GM23338 (cell line): ENCODE measurements at regions not wholly inside any gene's neighbourhood (a gene's known extent, or its start where the extent isn't known, plus 50 kb on each side); places are given as distances from the start of the nearest gene placed in this dataset.

Experiments
- ATAC-seq: fragments of 200-7000 bp; cut with Tn5 transposase; 3 replicates; pipeline ENCODE4 v1.9.1; 2020
- DNase-seq: peaks from one replicate; pipeline ENCODE4 v3.0.0-alpha.2; 2015; ENCODE audit warnings: low spot score
- H2AFZ ChIP-seq: fragments of 200-600 bp; sonication (generic); 2 replicates; pipeline ENCODE4 v1.8.0; 2016; ENCODE audit warnings: antibody characterized with exemption, mild to moderate bottlenecking, moderate library complexity
- H3F3A ChIP-seq: fragments of 200-600 bp; sonication (generic); replicated peaks from 2 replicates; pipeline ENCODE4 v1.8.0; 2017; ENCODE audit warnings: antibody characterized with exemption, mixed run types, low read depth
- H3K27ac ChIP-seq: fragments of 200-600 bp; sonication (generic); 2 replicates; pipeline ENCODE4 v1.6.1; 2016; ENCODE audit warnings: low read depth
- H3K27me3 ChIP-seq: fragments of 200-600 bp; sonication (generic); 2 replicates; pipeline ENCODE4 v1.8.0; 2016; ENCODE audit warnings: mild to moderate bottlenecking, mixed run types, moderate library complexity; ENCODE audit not compliant: insufficient read depth
- H3K36me3 ChIP-seq: fragments of 200-600 bp; sonication (generic); 2 replicates; pipeline ENCODE4 v1.8.0; 2016; ENCODE audit warnings: mild to moderate bottlenecking; ENCODE audit not compliant: insufficient read depth
- H3K4me1 ChIP-seq: fragments of 200-600 bp; sonication (generic); 2 replicates; pipeline ENCODE4 v1.8.0; 2016; ENCODE audit warnings: mild to moderate bottlenecking, moderate library complexity; ENCODE audit not compliant: insufficient read depth
- H3K4me2 ChIP-seq: fragments of 200-600 bp; sonication (generic); 2 replicates; pipeline ENCODE4 v1.7.1; 2017; ENCODE audit warnings: mixed run types
- H3K4me3 ChIP-seq: fragments of 200-600 bp; sonication (generic); 2 replicates; pipeline ENCODE4 v1.6.1; 2016; ENCODE audit warnings: mixed run types
- H3K79me2 ChIP-seq: fragments of 200-600 bp; sonication (generic); replicated peaks from 2 replicates; pipeline ENCODE4 v1.8.0; 2017; ENCODE audit warnings: mild to moderate bottlenecking; ENCODE audit not compliant: insufficient read depth
- H3K9me2 ChIP-seq: fragments of 200-600 bp; sonication (generic); 2 replicates; pipeline ENCODE4 v1.8.0; 2017; ENCODE audit not compliant: insufficient read depth
- H4K20me1 ChIP-seq: fragments of 200-600 bp; sonication (generic); replicated peaks from 2 replicates; pipeline ENCODE4 v1.8.0; 2017; ENCODE audit warnings: mild to moderate bottlenecking; ENCODE audit not compliant: insufficient read depth
- H3K27ac Mint-ChIP-seq: 2 replicates; pipeline ENCODE4 v1.8.0; 2020; ENCODE audit warnings: inconsistent platforms, mild to moderate bottlenecking, moderate library complexity, mixed read lengths
- H3K27me3 Mint-ChIP-seq: 3 replicates; pipeline ENCODE4 v1.8.0; 2022; ENCODE audit warnings: low read depth, mild to moderate bottlenecking, moderate library complexity, mixed read lengths, inconsistent platforms; ENCODE audit not compliant: insufficient read depth, poor library complexity
- H3K36me3 Mint-ChIP-seq: 3 replicates; pipeline ENCODE4 v1.8.0; 2021; ENCODE audit warnings: low read depth, mild to moderate bottlenecking, inconsistent platforms, moderate library complexity, mixed read lengths
- H3K4me1 Mint-ChIP-seq: 3 replicates; pipeline ENCODE4 v1.8.0; 2020; ENCODE audit warnings: mild to moderate bottlenecking, inconsistent platforms, mixed read lengths
- H3K4me3 Mint-ChIP-seq: 3 replicates; pipeline ENCODE4 v1.8.0; 2021; ENCODE audit warnings: moderate library complexity, mild to moderate bottlenecking, inconsistent platforms, mixed read lengths
- H3K9me3 Mint-ChIP-seq: 3 replicates; pipeline ENCODE4 v1.8.0; 2020; ENCODE audit warnings: moderate library complexity, mild to moderate bottlenecking, inconsistent platforms, mixed read lengths
- CREB1 ChIP-seq: fragments of 250-450 bp; sonication (Bioruptor Pico); IDR thresholded peaks from 2 replicates; pipeline ENCODE4 v1.5.0; 2020; ENCODE audit warnings: low read depth, mild to moderate bottlenecking, moderate library complexity
- EZH2 ChIP-seq: fragments of 200-600 bp; sonication (generic); IDR thresholded peaks from one replicate; pipeline ENCODE4 v1.8.0; 2017; ENCODE audit warnings: antibody characterized with exemption, mild to moderate bottlenecking, low read depth; ENCODE audit not compliant: unreplicated experiment
- EZH2phosphoT487 ChIP-seq: fragments of 200-600 bp; sonication (generic); IDR thresholded peaks from one replicate; pipeline ENCODE4 v1.8.1; 2018; ENCODE audit warnings: antibody characterized with exemption; ENCODE audit not compliant: unreplicated experiment
- JUNB ChIP-seq: IDR thresholded peaks from one replicate; pipeline ENCODE4 v1.6.1; 2016; ENCODE audit warnings: antibody characterized with exemption; ENCODE audit not compliant: unreplicated experiment
- NANOG ChIP-seq: IDR thresholded peaks from 2 replicates; pipeline ENCODE4 v1.6.1; 2016; ENCODE audit warnings: antibody characterized with exemption, borderline replicate concordance
- POLR2AphosphoS5 ChIP-seq: IDR thresholded peaks from 2 replicates; pipeline ENCODE4 v1.6.1; 2016; ENCODE audit warnings: antibody characterized with exemption, low read depth
- REST ChIP-seq: IDR thresholded peaks from one replicate; pipeline ENCODE4 v1.6.1; 2018; ENCODE audit warnings: antibody characterized with exemption; ENCODE audit not compliant: unreplicated experiment
- STAT1 ChIP-seq: IDR thresholded peaks from one replicate; pipeline ENCODE4 v1.6.1; 2016; ENCODE audit warnings: antibody characterized with exemption; ENCODE audit not compliant: unreplicated experiment
- ZNF114 ChIP-seq: fragments of 250-450 bp; sonication (Bioruptor Pico); IDR thresholded peaks from 2 replicates; pipeline ENCODE4 v1.5.0; 2020; ENCODE audit warnings: mild to moderate bottlenecking, moderate library complexity
- ZNF331 ChIP-seq: fragments of 250-450 bp; sonication (Bioruptor Pico); IDR thresholded peaks from 2 replicates; pipeline ENCODE4 v1.5.0; 2020; ENCODE audit warnings: low read depth, mild to moderate bottlenecking, moderate library complexity
- TF ChIP-seq, protein P1 (sequence below): IDR thresholded peaks from 2 replicates; pipeline ENCODE4 v1.6.1; 2016; ENCODE audit warnings: antibody characterized with exemption
- TF ChIP-seq, protein P2 (sequence below), 2 experiments: fragments of 200-600 bp in 1 of 2; sonication (generic) in 1 of 2; conservative IDR thresholded peaks; 2 replicates each; pipeline versions ENCODE4 v1.5.1 to v1.6.1; 2016 to 2017; ENCODE audit warnings: antibody characterized with exemption in 2 of 2, low read depth in 2 of 2, mild to moderate bottlenecking in 2 of 2, moderate library complexity in 1 of 2

DNA sequence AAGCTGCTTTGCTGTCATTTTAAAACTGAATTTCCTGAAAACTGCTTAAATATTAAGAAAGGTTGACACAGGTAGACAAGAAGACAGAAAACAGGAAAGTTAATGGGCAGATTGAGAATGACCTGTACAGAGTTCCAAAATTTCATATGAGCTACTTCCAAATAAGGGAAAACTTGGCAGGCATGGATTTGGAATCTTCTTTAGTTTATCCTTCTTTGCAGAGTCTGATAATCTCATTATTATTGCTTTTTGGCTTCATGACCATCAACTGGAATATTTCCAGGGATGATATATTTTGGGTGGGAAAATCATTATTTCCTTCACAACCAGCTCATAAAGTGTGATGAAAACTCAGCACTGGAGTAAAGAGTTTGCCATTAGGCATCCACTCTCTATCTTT is 346.5 kb upstream of the NPVF start:
- Histone ChIP-seq H3K27ac (no peak overlapping the region), H3K4me2 (no peak overlapping the region), H2AFZ (no peak overlapping the region), H4K20me1 (no peaks in the 10 kb centered on the region), H3K4me3 (no peak overlapping the region), H3K36me3 (no peaks in the 10 kb centered on the region), H3F3A (no peaks in the 10 kb centered on the region), H3K4me1 (no peaks in the 10 kb centered on the region), H3K27me3 (no peaks in the 10 kb centered on the region), H3K79me2 (no peaks in the 10 kb centered on the region), H3K9me2 (no peaks in the 10 kb centered on the region)
- Mint-ChIP-seq H3K4me1 (peaks cover 4% of the 10 kb centered on the region; the same call in 1 of the 3 replicates), H3K27ac (no peak overlapping the region), H3K9me3 (no peaks in the 10 kb centered on the region), H3K27me3 (no peaks in the 10 kb centered on the region), H3K4me3 (no peak overlapping the region), H3K36me3 (no peaks in the 10 kb centered on the region)
- TF ChIP-seq STAT1 (no peak), ZNF331 (CRISPR knock-in tag) (no peak), REST (no peak), CREB1 (CRISPR knock-in tag) (no peak)
- TF ChIP-seq, protein P1, sequence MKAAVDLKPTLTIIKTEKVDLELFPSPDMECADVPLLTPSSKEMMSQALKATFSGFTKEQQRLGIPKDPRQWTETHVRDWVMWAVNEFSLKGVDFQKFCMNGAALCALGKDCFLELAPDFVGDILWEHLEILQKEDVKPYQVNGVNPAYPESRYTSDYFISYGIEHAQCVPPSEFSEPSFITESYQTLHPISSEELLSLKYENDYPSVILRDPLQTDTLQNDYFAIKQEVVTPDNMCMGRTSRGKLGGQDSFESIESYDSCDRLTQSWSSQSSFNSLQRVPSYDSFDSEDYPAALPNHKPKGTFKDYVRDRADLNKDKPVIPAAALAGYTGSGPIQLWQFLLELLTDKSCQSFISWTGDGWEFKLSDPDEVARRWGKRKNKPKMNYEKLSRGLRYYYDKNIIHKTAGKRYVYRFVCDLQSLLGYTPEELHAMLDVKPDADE = no peak
- DNase-seq (no peak), ATAC-seq (no peak)

DNA sequence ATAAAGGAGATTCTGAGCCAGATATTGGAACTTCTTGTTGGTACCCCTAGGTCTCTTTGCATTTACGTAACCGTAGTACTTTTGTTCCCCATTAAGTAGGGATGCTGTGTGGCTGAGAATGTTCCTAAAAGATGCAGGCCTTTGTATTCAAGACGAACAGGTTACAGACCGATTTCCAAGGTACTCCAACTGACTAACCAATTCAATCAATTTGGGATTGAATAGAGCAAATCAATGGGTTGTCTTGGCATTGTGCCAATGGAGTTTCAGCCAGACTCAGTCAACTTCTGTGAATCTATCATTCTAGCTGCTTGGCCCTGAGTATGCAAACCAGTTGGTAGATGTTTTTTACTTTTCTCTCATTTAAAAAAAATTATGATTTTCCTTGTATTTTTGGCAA is 347.3 kb upstream of the NPVF start:
- H3K4me3 ChIP-seq = no peak overlapping the region
- no peak overlapping the region for H3K4me2 ChIP-seq
- no peaks in the 10 kb centered on the region for H3K4me1 ChIP-seq
- H3K9me2 ChIP-seq = no peaks in the 10 kb centered on the region
- H3K27ac Mint-ChIP-seq = no peak overlapping the region
- no peaks in the 10 kb centered on the region for H3K27me3 Mint-ChIP-seq
- no peaks in the 10 kb centered on the region for H3F3A ChIP-seq
- ATAC-seq = peak; percentile 54; the same call in 2 of the 3 replicates
- H3K27me3 ChIP-seq = no peaks in the 10 kb centered on the region
- H3K9me3 Mint-ChIP-seq = no peaks in the 10 kb centered on the region
- H3K36me3 Mint-ChIP-seq = no peaks in the 10 kb centered on the region
- no peak overlapping the region for H3K27ac ChIP-seq
- H4K20me1 ChIP-seq = no peaks in the 10 kb centered on the region
- H3K79me2 ChIP-seq = no peaks in the 10 kb centered on the region
- peak; percentile 11 for DNase-seq
- peaks cover 4% of the 10 kb centered on the region; the same call in 1 of the 3 replicates for H3K4me1 Mint-ChIP-seq
- no peaks in the 10 kb centered on the region for H3K36me3 ChIP-seq
- H3K4me3 Mint-ChIP-seq = no peak overlapping the region
- no peak overlapping the region for H2AFZ ChIP-seq
- TF ChIP-seq NANOG = no peak
- TF ChIP-seq JUNB = no peak
- TF ChIP-seq REST = no peak
- TF ChIP-seq, protein P1 = no peak
- no peak for TF ChIP-seq ZNF331 (CRISPR knock-in tag)
- no peak for TF ChIP-seq ZNF114 (CRISPR knock-in tag)
- TF ChIP-seq, protein P2, sequence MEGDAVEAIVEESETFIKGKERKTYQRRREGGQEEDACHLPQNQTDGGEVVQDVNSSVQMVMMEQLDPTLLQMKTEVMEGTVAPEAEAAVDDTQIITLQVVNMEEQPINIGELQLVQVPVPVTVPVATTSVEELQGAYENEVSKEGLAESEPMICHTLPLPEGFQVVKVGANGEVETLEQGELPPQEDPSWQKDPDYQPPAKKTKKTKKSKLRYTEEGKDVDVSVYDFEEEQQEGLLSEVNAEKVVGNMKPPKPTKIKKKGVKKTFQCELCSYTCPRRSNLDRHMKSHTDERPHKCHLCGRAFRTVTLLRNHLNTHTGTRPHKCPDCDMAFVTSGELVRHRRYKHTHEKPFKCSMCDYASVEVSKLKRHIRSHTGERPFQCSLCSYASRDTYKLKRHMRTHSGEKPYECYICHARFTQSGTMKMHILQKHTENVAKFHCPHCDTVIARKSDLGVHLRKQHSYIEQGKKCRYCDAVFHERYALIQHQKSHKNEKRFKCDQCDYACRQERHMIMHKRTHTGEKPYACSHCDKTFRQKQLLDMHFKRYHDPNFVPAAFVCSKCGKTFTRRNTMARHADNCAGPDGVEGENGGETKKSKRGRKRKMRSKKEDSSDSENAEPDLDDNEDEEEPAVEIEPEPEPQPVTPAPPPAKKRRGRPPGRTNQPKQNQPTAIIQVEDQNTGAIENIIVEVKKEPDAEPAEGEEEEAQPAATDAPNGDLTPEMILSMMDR (conservative IDR thresholded peaks at IDR 0.05; ENCODE audit: low read depth in 2 of 2) = no peak
- no peak for TF ChIP-seq POLR2AphosphoS5
- no peak for TF ChIP-seq STAT1
- no peak for TF ChIP-seq EZH2
- no peak for TF ChIP-seq CREB1 (CRISPR knock-in tag)
- no peak for TF ChIP-seq EZH2phosphoT487
